ENCODE measurements at regions not wholly inside any gene's neighbourhood (a gene's known extent, or its start where the extent isn't known, plus 50 kb on each side); places are given as distances from the start of the nearest gene placed in this dataset.

- DNase-seq (ENCODE audit: low read depth, low spot score): no peak
- no peak for TF ChIP-seq SUZ12 (IDR thresholded peaks at IDR 0.05; ENCODE audit: extremely low read depth, insufficient read depth, insufficient read length)
- TF ChIP-seq ZNF274 (IDR thresholded peaks at IDR 0.05; ENCODE audit: low read depth, low read length): no peak
- no peak for TF ChIP-seq YY1 (IDR thresholded peaks at IDR 0.05; ENCODE audit: insufficient read depth, insufficient read length)
- Histone ChIP-seq H3K4me3 (ENCODE audit: insufficient read length, low read depth) (no peak overlapping the region), H3K36me3 (ENCODE audit: insufficient read depth, insufficient read length, low read length) (no peaks in the 10 kb centered on the region), H3K4me1 (ENCODE audit: insufficient read depth, insufficient read length) (no peaks in the 10 kb centered on the region), H3K9ac (ENCODE audit: insufficient read length, low read depth) (no peak overlapping the region), H3K9me3 (ENCODE audit: insufficient read depth, low read length) (no peaks in the 10 kb centered on the region), H3K27me3 (ENCODE audit: insufficient read depth, insufficient read length) (no peaks in the 10 kb centered on the region)
These were observed 487.4 kb downstream of the EIPR1 start for GRCh38 chr2:2890246-2890645.

GRCh38 chr2:2889646-2890045 lies 488.0 kb downstream of the EIPR1 start:
- no peaks in the 10 kb centered on the region for H3K4me1 ChIP-seq (ENCODE audit: insufficient read depth, insufficient read length)

GRCh38 chr2:2889141-2889540 lies 488.5 kb downstream of the EIPR1 start:
- Histone ChIP-seq H3K4me3 (ENCODE audit: insufficient read length, low read depth) (no peak overlapping the region), H3K36me3 (ENCODE audit: insufficient read depth, insufficient read length, low read length) (no peaks in the 10 kb centered on the region), H3K9ac (ENCODE audit: insufficient read length, low read depth) (no peak overlapping the region), H3K4me1 (ENCODE audit: insufficient read depth, insufficient read length) (no peaks in the 10 kb centered on the region), H3K27me3 (ENCODE audit: insufficient read depth, insufficient read length) (no peaks in the 10 kb centered on the region), H3K9me3 (ENCODE audit: insufficient read depth, low read length) (no peaks in the 10 kb centered on the region)
- no peak for TF ChIP-seq SUZ12 (IDR thresholded peaks at IDR 0.05; ENCODE audit: extremely low read depth, insufficient read depth, insufficient read length)
- DNase-seq (ENCODE audit: low read depth, low spot score): no peak

More at GRCh38 chr2:2889646-2890045, 488.0 kb downstream of the EIPR1 start:
- DNase-seq (ENCODE audit: low read depth, low spot score): no peak
- no peaks in the 10 kb centered on the region for H3K27me3 ChIP-seq (ENCODE audit: insufficient read depth, insufficient read length)
- no peak for TF ChIP-seq SUZ12 (IDR thresholded peaks at IDR 0.05; ENCODE audit: extremely low read depth, insufficient read depth, insufficient read length)
- TF ChIP-seq YY1 (IDR thresholded peaks at IDR 0.05; ENCODE audit: insufficient read depth, insufficient read length): no peak
- TF ChIP-seq ZNF274 (IDR thresholded peaks at IDR 0.05; ENCODE audit: low read depth, low read length): no peak
- H3K4me3 ChIP-seq (ENCODE audit: insufficient read length, low read depth): no peak overlapping the region
- no peaks in the 10 kb centered on the region for H3K36me3 ChIP-seq (ENCODE audit: insufficient read depth, insufficient read length, low read length)
- no peaks in the 10 kb centered on the region for H3K9me3 ChIP-seq (ENCODE audit: insufficient read depth, low read length)
- H3K9ac ChIP-seq (ENCODE audit: insufficient read length, low read depth): no peak overlapping the region

GRCh38 chr2:2887772-2888387 lies 489.7 kb downstream of the EIPR1 start:
- Histone ChIP-seq H3K27me3 (ENCODE audit: insufficient read depth, insufficient read length) (no peaks in the 10 kb centered on the region), H3K9ac (ENCODE audit: insufficient read length, low read depth) (no peak overlapping the region), H3K9me3 (ENCODE audit: insufficient read depth, low read length) (peaks cover 9% of the 10 kb centered on the region; the same call in 1 of the 2 replicates), H3K4me3 (ENCODE audit: insufficient read length, low read depth) (no peak overlapping the region), H3K4me1 (ENCODE audit: insufficient read depth, insufficient read length) (no peaks in the 10 kb centered on the region), H3K36me3 (ENCODE audit: insufficient read depth, insufficient read length, low read length) (no peaks in the 10 kb centered on the region)
- TF ChIP-seq SUZ12 (IDR thresholded peaks at IDR 0.05; ENCODE audit: extremely low read depth, insufficient read depth, insufficient read length): no peak
- no peak for TF ChIP-seq YY1 (IDR thresholded peaks at IDR 0.05; ENCODE audit: insufficient read depth, insufficient read length)
- TF ChIP-seq ZNF274 (IDR thresholded peaks at IDR 0.05; ENCODE audit: low read depth, low read length): no peak
- DNase-seq (ENCODE audit: low read depth, low spot score): no peak

GRCh38 chr2:2886922-2887321 lies 490.7 kb downstream of the EIPR1 start:
- TF ChIP-seq SUZ12 (IDR thresholded peaks at IDR 0.05; ENCODE audit: extremely low read depth, insufficient read depth, insufficient read length) (no peak), YY1 (IDR thresholded peaks at IDR 0.05; ENCODE audit: insufficient read depth, insufficient read length) (no peak), ZNF274 (IDR thresholded peaks at IDR 0.05; ENCODE audit: low read depth, low read length) (no peak)
- Histone ChIP-seq H3K9me3 (ENCODE audit: insufficient read depth, low read length) (peaks cover 16% of the 10 kb centered on the region; the same call in 1 of the 2 replicates), H3K4me1 (ENCODE audit: insufficient read depth, insufficient read length) (no peaks in the 10 kb centered on the region), H3K9ac (ENCODE audit: insufficient read length, low read depth) (no peak overlapping the region), H3K36me3 (ENCODE audit: insufficient read depth, insufficient read length, low read length) (no peaks in the 10 kb centered on the region), H3K4me3 (ENCODE audit: insufficient read length, low read depth) (no peak overlapping the region), H3K27me3 (ENCODE audit: insufficient read depth, insufficient read length) (no peaks in the 10 kb centered on the region)
- DNase-seq (ENCODE audit: low read depth, low spot score): no peak

GRCh38 chr2:2881499-2881898 lies 496.1 kb downstream of the EIPR1 start:
- peaks cover 34% of the 10 kb centered on the region for H3K9me3 ChIP-seq (ENCODE audit: insufficient read depth, low read length)
- TF ChIP-seq ZNF274 (IDR thresholded peaks at IDR 0.05; ENCODE audit: low read depth, low read length): no peak
- TF ChIP-seq SUZ12 (IDR thresholded peaks at IDR 0.05; ENCODE audit: extremely low read depth, insufficient read depth, insufficient read length): no peak
- no peak for TF ChIP-seq YY1 (IDR thresholded peaks at IDR 0.05; ENCODE audit: insufficient read depth, insufficient read length)
- no peak for DNase-seq (ENCODE audit: low read depth, low spot score)
- H3K27me3 ChIP-seq (ENCODE audit: insufficient read depth, insufficient read length): no peaks in the 10 kb centered on the region
- H3K9ac ChIP-seq (ENCODE audit: insufficient read length, low read depth): no peak overlapping the region
- no peak overlapping the region for H3K4me3 ChIP-seq (ENCODE audit: insufficient read length, low read depth)
- H3K36me3 ChIP-seq (ENCODE audit: insufficient read depth, insufficient read length, low read length): no peaks in the 10 kb centered on the region
- H3K4me1 ChIP-seq (ENCODE audit: insufficient read depth, insufficient read length): no peaks in the 10 kb centered on the region

GRCh38 chr2:2880938-2881337 lies 496.7 kb downstream of the EIPR1 start:
- H3K4me1 ChIP-seq (ENCODE audit: insufficient read depth, insufficient read length): no peaks in the 10 kb centered on the region
- no peaks in the 10 kb centered on the region for H3K27me3 ChIP-seq (ENCODE audit: insufficient read depth, insufficient read length)
- no peak overlapping the region for H3K9ac ChIP-seq (ENCODE audit: insufficient read length, low read depth)
- H3K9me3 ChIP-seq (ENCODE audit: insufficient read depth, low read length): peaks cover 35% of the 10 kb centered on the region
- TF ChIP-seq YY1 (IDR thresholded peaks at IDR 0.05; ENCODE audit: insufficient read depth, insufficient read length): no peak
- TF ChIP-seq SUZ12 (IDR thresholded peaks at IDR 0.05; ENCODE audit: extremely low read depth, insufficient read depth, insufficient read length): no peak
- TF ChIP-seq ZNF274 (IDR thresholded peaks at IDR 0.05; ENCODE audit: low read depth, low read length): no peak
- no peaks in the 10 kb centered on the region for H3K36me3 ChIP-seq (ENCODE audit: insufficient read depth, insufficient read length, low read length)
- no peak overlapping the region for H3K4me3 ChIP-seq (ENCODE audit: insufficient read length, low read depth)
- no peak for DNase-seq (ENCODE audit: low read depth, low spot score)

All from NT2/D1 (cell line).